ENCODE measurements at regions not wholly inside any gene's neighbourhood (a gene's known extent, or its start where the extent isn't known, plus 50 kb on each side); places are given as distances from the start of the nearest gene placed in this dataset.
"Not testable (repeated sequence)": the region's sequence is repeated elsewhere in the genome, so short reads cannot be mapped to it uniquely, and the experiment has no call there.

DNA sequence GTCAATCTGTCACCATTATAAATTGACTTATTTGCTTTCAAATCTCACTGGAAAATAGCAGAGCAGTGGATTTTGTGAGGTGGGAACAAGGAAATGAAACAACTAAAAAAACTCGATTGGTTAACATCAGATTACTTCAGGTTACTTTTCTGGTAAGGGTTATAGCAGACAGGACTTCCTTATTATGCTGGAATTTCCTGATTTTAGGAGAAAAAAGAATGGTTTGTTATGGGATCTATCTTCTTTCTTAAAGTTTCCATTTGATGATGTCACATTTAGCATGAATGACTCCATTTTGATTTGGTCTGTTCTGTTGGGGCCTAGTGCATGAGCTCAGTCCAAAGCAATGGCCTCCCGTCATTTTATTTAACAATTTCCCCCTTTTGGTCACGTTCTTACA lies 210.6 kb downstream of the KCNJ2 start:
- H3K36me3 ChIP-seq: no peaks in the 10 kb centered on the region
- no peaks in the 10 kb centered on the region for H3K4me1 ChIP-seq
- intact Hi-C loops (cut with DNase I; ENCODE audit: low total_unique reads): no loop called here
- no peaks in the 10 kb centered on the region for H3K9me3 ChIP-seq
- TF ChIP-seq, protein P1, sequence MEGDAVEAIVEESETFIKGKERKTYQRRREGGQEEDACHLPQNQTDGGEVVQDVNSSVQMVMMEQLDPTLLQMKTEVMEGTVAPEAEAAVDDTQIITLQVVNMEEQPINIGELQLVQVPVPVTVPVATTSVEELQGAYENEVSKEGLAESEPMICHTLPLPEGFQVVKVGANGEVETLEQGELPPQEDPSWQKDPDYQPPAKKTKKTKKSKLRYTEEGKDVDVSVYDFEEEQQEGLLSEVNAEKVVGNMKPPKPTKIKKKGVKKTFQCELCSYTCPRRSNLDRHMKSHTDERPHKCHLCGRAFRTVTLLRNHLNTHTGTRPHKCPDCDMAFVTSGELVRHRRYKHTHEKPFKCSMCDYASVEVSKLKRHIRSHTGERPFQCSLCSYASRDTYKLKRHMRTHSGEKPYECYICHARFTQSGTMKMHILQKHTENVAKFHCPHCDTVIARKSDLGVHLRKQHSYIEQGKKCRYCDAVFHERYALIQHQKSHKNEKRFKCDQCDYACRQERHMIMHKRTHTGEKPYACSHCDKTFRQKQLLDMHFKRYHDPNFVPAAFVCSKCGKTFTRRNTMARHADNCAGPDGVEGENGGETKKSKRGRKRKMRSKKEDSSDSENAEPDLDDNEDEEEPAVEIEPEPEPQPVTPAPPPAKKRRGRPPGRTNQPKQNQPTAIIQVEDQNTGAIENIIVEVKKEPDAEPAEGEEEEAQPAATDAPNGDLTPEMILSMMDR (IDR thresholded peaks at IDR 0.05): no peak
- H3K27me3 ChIP-seq: no peaks in the 10 kb centered on the region
- no peak overlapping the region for H3K4me3 ChIP-seq
- no peak for DNase-seq
- no peak overlapping the region for H3K27ac ChIP-seq

GRCh38 chr17:70381916-70382315 lies 212.6 kb downstream of the KCNJ2 start:
- H3K4me1 ChIP-seq; H3K27me3 ChIP-seq; H3K4me3 ChIP-seq; H3K36me3 ChIP-seq; intact Hi-C loops (cut with DNase I; ENCODE audit: low total_unique reads); H3K27ac ChIP-seq; H3K9me3 ChIP-seq; DNase-seq: not testable (repeated sequence)

DNA sequence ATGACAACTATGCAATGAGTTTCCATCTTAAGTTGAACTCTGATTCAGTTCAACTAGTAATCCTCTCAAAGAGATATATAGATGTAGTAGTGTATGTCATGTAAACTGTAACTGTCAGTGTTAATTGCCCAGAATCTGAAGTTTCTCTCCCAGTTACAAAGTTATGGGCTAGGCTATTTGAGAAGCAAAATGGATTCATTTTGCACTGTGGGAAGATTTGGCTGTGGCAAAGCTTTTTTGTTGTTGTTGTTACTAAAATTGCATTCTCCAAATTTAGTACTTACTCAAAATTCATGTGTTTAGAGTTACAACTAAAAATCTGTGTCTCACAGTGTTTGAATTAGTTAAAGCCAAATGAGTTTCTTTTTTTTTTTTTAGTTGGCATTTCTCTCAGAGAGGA lies 219.0 kb downstream of the KCNJ2 start:
- Histone ChIP-seq H3K36me3 (no peaks in the 10 kb centered on the region), H3K4me1 (no peaks in the 10 kb centered on the region), H3K27ac (no peak overlapping the region), H3K4me3 (no peak overlapping the region), H3K27me3 (no peaks in the 10 kb centered on the region), H3K9me3 (no peaks in the 10 kb centered on the region)
- TF ChIP-seq, protein P1 (IDR thresholded peaks at IDR 0.05): no peak
- intact Hi-C loops (cut with DNase I; ENCODE audit: low total_unique reads): no loop called here
- DNase-seq: no peak

- DNase-seq; H3K27ac ChIP-seq; H3K4me3 ChIP-seq; intact Hi-C loops (cut with DNase I; ENCODE audit: low total_unique reads); H3K27me3 ChIP-seq; H3K4me1 ChIP-seq; H3K36me3 ChIP-seq; H3K9me3 ChIP-seq: not testable (repeated sequence)
Observed at GRCh38 chr17:70389232-70389757, 220.0 kb downstream of the KCNJ2 start.

DNA sequence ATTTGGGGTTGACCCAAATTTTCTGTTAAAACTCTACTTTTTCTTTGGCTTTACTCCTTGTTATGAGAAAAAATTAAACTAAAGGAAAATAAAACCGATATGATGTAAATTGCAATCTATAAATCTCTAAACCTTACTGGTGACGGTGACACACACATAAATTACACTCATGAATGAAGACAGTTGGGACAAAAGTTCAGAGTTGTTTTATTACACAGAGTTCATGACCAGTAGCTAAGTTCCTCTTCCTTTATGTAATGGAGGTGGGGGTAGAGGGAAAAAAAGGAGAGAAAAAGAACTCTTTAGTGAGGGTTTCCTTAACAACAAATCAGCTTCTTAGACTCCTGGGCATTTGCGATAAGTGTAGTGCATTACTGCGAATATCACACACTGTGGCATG lies 220.7 kb downstream of the KCNJ2 start:
- Histone ChIP-seq H3K27me3 (no peaks in the 10 kb centered on the region), H3K36me3 (no peaks in the 10 kb centered on the region)
- intact Hi-C loops (cut with DNase I; ENCODE audit: low total_unique reads): no loop called here

DNA sequence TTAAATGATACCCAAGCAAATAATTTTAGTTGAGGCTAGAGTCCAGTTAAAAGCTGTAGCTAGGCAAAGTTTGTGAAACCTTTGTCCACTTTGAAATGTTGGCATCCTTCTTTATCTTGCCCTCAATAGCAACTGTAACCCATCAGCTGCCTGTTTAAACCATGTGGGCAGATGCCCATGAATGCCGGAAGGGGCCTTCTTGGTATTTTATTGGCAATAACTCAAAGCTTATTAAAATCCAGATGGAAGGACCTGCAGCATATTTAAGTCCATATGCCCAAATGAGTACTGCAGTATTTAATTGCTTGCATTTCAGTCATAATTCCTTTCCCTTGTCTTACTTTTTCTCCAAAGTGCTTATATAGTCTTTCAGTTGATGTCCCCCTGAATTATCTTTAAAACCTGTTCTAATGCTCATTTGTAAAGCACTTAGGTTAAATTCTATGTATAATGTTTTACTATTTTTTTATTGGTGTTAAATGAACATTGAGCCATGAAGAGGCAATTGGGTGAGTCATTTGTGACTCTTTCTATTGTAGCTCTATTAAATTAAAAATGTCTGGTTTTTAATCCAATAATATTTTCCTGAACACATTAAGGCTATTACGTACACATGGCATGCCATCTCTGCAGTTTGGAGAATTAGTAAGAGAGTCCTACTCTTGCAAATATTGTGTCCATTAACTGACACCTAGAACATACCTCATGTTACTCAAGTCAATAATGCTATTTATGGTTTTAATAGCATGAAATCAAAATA lies 225.3 kb downstream of the KCNJ2 start:
- no peak for DNase-seq
- H3K27ac ChIP-seq: no peak overlapping the region
- TF ChIP-seq, protein P1 (IDR thresholded peaks at IDR 0.05): no peak

More for the DNA sequence above, 220.7 kb downstream of the KCNJ2 start:
- DNase-seq: no peak
- Histone ChIP-seq H3K27ac (no peak overlapping the region), H3K4me3 (no peak overlapping the region), H3K9me3 (no peaks in the 10 kb centered on the region), H3K4me1 (no peaks in the 10 kb centered on the region)
- TF ChIP-seq, protein P1 (IDR thresholded peaks at IDR 0.05): no peak

More for the DNA sequence above, 225.3 kb downstream of the KCNJ2 start:
- H3K4me1 ChIP-seq: no peaks in the 10 kb centered on the region
- H3K36me3 ChIP-seq: no peaks in the 10 kb centered on the region
- H3K9me3 ChIP-seq: no peaks in the 10 kb centered on the region
- no peak overlapping the region for H3K4me3 ChIP-seq
- intact Hi-C loops (cut with DNase I; ENCODE audit: low total_unique reads): no loop called here
- no peaks in the 10 kb centered on the region for H3K27me3 ChIP-seq

All from tibial artery (tissue), 4 donors.